GM19452 (cell line): ENCODE measurements at regions not wholly inside any gene's neighbourhood (a gene's known extent, or its start where the extent isn't known, plus 50 kb on each side); places are given as distances from the start of the nearest gene placed in this dataset.

Experiments used
- ATAC-seq: cut with Tn5 transposase; IDR thresholded peaks from one replicate; pipeline ENCODE4 v1.9.1; 2021; ENCODE audit not compliant: unreplicated experiment

DNA sequence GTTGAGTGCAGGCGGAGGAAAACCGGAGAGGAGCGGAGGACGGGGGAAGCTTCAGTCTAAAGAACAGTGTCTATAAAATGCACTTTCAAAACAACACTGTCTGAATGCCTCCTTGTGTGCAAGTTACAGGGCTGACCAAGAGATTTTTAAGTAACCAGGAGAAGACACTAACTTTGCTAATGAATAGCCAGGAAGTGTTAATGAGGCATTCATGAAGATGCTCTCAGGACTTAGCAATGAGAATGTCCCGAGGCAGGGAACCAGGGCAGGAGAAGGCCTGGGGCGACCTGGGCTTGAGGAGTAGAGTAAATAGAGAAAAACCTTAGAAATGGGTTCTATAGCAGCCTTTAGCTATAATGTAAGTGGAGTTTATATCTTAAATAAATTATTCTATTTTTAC lies 312.1 kb downstream of the SKIDA1 start:
- ATAC-seq = no peak

DNA sequence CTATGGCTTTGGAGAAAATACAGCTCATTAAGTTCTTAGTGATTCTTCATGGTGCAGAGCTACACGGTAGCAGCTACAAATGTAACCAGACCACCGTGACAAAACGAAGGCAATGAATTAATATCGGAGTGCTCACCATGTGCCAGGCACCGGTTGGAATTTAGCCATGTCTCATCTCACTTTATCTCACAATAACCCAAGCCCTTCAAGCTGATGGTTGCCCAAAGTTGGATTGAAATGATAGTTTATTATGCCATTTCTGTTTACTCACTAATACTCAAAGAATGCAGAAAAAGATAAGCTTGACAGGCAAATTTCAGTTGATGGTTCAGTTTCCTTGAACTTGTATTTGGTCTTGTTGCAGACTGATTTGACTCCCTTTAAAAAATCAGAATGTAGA lies 312.6 kb downstream of the SKIDA1 start:
- ATAC-seq = no peak

DNA sequence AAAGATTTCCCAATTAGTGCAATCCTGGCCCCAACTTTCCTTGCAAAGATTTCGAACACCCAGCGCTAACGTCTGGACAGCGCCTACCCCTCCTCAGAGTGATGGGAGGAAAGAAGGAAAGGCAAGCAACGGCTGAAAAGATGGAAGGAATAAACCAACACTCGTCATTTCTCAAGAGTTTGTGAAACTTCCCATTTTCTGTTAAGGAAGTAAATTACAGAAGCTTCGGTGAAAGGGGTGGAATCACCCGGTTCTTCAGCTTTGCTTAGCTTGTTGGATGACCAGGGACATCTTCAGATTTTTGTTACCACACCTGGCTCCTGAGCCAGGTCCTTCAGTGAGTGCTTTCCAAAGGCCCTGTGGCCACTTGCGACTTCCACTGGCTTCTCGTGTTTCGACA lies 313.1 kb downstream of the SKIDA1 start:
- no peak for ATAC-seq

DNA sequence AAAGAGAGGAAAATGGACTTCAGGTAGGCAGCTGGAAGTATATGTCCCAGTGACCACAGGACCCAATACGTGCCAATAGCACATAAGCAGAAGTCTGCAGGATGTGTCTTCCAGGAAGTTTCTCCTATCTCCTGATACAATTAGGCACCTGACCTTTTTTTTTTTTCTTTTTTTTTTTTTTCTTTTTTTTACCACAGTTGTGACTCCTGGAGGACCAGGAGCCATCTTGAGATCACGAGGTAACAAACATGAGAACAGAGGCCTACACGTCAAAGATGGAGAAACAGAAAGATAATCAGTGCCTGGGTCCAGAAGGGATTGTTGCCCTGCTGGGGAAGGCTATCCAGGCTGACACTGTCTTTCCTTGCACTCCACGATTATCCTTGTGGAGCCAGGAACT lies 312.4 kb upstream of the NEBL start:
- ATAC-seq = no peak

DNA sequence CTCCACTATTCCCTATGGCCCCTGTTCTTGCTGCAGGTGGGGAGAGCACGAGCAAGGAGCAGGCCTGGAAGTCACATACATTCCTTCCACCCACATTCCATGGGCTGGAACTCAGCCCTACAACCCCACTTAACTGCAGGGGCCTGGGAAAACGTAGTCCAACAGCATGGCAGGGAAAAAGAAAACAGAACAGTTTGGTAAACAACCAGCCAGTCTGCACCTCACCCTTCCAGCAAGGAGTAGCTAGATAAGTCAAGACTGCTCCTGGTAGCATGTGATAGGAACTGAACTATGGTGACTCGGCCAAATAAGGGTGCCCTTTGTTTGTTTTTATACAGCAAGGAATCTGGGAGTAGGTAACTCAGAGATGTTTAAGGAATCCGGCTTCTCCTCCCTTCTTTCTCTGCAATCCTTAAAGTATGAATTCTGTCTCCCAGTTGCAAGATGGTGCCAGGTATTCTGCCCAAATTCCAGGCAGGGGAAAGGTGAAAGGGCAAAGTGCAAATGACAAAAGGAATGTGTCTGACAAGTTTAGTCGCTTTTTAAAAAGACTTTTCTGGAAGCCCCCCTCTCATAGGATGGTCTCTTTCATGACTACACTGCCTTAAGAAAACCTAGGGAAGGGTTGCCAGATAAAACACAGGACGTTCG lies 311.7 kb upstream of the NEBL start:
- no peak for ATAC-seq

DNA sequence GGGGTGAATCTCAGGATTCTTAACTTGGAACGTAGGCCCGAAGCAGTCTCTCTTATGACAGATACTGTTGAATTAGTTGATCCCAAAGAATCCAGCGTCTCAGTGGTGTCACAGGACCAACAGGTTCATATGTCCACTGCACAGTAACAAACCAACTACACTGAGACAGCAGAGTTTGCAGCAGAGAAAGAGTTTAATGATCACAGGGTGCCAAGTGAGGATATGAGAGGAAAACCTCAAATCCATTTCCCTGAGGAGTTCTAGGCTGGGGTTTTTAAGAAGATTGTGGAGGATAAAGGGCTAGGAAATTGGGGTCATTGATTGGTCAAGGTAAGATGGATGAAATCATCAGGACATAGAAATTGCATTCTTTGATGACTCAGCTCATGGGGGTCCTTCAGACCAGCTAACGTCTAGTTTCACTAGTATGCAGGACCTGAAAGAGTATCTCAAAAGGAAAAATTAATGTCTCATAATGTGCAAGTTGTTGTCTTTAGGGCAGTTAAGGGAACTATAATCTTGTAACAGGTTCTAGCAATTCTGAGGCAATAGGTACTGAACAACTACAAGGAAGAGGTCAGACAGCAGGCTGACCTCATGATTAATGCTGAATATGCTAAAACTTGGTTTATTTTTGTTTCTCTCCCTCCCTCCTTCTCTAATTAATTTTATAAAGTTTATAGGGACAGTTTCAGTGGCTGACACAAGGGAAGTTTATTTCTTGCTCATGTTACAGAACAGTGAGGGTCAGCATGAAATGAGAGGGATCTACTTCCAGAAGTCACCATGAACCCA lies 310.9 kb upstream of the NEBL start:
- ATAC-seq = no peak

DNA sequence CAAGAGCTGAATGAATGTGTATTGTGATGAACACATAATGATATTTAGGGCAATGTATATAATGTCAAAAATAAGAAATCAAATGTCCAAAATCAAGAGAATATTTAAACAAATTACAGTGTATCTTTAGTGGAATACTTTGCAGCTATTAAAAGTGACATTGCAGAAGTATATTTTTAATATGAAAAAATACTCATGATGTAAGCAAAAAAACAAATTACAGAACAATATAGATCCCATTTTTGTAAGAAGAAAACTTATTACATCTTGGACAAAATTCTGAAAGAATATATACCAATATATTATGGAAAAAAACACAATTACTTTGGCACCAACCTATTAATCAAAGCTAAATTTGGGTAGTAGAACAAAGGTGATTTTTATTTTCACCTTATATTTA lies 308.2 kb upstream of the NEBL start:
- ATAC-seq = no peak

DNA sequence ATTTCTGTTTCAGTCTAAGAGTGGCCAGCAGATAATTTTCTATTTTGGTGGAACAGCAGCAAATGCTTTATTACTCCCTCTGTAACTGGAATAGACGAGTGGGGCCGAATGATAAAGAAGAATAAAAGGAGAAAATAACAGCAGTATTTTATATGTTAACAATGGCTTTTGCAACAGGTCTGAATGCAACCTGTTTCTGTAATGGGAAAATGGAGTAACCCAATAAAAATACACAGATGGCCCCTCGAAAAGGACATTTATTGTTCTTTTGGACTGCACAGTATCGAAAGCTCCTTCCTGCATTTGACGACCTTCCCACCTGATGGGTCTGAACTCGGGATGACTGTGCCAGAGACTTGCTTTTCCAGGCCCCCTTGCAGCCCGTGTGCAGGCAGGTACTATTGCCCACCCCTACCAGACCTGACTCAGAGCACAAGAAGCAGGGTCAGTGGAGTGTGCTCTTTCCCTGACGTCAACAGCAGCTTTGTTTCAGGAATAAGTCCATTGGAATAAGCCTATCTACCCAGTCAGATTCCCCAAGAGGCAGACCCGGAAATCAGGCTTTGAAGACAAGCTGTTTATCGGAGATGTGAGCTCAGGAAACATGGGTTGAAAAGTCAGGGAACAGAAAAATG lies 306.5 kb upstream of the NEBL start:
- ATAC-seq = no peak

DNA sequence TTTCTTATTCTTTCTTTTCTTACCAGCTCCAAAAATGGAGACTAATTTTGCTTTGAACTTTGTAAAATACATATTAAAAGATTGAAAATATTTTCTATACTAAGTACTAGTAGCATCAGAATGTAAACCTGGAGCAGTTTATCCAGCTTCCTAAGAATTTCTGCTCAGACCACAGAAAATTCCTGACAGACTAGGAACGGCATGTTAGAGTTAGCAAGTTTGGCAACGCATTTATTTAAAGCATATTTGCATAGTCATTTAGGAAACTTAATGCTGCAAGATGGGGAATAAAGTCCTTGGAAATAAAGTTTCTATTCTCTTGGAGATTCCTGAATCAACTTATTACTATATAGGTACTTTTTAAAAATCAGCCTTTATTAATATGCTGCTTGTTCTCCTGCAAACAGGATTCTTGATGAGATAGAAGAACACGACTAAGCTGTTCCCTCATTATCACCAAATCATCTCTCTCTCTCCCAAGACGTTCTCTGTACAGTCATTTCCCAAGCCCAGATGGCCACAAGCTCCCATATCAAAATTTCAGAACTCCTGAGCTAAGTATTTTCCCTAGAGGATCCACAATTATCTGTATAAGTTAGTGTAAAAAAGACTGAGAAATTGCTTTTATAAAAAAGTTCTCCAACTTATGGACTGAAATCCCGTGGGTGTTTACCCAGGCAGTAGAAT lies 305.8 kb upstream of the NEBL start:
- ATAC-seq = no peak

DNA sequence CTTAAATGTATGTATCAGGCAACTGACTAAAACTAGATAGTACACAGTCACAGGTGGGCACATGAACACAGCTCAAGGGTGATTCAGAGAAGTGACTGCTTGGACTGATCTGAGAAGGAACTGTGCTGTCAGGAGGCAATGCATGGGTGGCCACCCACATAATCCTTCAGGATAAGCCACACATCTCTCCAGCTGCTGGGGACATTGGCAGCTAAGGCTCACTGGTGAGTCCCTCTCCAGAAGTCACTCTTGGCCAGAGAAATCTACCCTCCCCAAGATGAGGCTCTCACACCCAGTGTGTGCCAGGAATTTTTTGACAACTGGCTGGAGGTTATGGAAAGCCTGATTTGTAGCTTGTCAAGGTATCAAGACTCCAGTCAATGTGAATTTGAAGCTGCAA lies 302.4 kb upstream of the NEBL start:
- ATAC-seq = no peak

DNA sequence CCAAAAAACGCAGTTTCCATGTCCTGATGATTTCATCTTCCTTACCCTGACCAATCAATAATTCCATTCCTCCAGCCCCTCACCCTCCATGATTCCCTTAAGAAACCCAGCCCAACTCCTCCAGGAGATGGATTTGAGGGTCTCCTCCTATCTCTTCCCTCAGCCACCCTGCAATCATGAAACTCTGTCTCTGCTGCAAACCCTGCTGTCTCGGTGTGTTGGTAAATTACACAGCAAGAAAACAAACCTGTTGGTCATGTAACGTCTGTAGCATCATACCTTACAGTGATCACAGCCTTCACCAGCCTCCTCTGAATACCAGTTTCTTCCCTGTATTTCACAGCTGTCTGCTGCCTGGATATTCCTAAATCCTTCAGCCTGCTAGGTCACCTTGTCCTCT lies 300.7 kb upstream of the NEBL start:
- no peak for ATAC-seq

DNA sequence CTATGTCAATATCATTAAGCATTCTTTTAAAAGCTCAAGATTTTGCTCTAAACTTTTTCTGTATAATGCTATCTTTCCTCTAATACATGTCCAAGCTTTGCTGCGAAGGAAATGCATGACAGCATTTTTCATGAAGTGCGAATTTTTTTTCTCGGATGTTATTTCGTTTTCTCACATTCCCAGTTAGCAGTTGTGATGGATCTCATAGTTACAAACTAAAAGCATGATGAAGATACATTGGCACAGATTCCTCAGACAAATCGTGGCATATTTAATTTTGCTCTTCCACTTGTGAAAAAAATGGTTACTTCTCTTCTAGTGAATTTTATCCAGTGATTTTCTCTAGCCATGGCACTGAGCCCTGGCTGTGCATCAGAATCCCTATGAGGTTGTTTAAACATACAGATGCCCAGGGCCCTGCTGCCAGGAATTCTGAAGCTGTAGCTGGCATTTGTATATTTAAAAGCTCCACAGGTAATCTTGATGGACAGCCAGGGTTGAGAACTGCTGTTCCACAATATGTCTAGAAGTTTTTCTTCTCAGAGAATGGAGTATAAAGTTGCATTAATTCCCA lies 299.8 kb upstream of the NEBL start:
- no peak for ATAC-seq

DNA sequence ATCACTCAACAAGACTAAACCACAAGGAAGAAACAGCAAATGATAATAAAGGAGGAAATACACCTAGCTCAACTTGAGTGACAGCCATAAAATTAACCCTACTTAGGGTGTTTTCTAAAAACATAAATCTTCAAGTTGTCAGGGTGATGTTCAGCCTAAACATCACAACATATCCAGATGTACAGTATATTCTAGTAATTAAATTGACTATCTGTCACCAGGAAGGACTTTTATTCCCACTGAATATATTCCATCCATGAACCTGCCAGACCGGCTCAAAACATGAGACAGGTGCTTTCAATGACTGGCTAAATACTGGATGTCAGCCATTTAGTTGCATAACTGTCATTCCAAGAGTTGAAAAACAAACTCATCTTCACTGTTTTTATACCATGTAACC lies 298.1 kb upstream of the NEBL start:
- no peak for ATAC-seq

DNA sequence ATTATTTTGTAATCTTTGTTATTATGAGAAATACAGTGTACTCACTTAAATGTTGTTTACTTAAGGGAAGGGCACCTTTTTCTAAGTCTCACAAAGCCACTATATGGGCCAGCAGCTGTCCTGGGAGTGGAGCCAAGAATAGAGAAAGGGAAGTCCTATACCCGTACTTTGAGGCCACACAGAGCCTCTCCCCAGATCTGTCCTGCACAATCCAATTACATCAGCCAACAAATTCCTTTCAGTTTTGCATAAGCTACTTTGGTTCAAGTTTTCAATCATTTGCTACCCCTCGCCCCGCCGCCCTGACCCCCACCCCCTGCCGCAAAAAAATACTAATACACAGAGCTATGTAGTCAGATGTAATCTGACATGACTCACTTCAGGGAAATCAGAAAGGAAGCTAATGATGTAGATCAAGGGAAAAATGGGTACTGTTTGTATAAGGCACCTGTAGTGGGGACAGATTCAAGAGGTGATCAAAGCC lies 297.4 kb upstream of the NEBL start:
- ATAC-seq = no peak

DNA sequence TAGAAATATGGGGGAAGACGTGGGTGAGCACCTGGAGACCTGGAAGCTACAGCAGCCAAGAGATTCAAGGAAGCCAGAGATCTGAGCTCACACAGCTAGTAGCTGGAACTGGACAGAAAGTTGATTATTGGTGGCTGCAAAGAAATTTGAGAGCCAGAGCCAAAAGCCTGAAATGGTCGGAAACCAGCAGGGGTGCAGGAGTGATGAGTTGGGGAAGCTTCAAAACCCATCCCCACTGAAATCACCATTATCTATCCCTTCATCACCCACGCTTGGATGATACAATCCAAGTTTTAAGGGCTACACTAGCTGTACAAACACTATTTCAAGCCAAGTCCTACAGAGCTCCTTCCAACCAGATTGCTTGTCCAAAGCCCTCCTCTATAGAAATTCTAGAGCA lies 296.1 kb upstream of the NEBL start:
- ATAC-seq = no peak

DNA sequence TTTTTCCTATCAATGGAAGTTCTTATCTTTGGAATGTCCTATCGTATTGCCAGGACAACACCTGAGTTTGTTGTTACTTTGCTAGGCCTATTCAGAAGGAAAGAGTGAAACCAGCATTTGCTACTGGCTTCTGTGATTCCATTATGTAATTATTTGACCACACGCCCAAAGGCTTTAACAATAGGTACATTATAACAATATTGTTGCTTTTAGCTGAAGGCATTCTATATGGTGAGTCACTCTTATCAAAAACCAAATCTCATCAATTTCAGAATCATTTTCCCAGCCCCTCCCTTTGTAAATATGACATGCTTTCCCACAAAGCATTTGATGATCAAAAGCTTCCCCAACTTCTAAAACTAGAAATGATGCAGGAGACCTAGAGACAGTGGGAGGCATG lies 294.4 kb upstream of the NEBL start:
- ATAC-seq = no peak

DNA sequence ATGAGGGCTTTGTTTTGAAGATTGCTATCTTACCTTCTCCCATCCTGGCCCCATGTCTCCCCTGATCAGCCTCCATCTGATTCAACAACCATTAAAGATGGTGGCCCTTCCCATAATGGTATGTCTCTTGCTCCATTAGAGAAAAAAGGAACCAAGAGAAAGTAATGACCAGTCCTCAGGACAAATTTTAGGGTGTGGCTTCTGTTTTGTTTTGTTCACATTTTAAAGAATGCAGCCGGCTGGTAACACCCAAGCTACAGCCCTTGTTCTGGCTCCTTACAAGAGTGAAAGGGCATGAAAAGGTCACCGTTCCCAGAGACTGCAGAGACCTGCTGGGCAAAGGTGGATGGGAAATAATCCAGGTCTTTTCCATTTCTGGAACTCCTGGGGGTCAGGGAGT lies 287.9 kb upstream of the NEBL start:
- ATAC-seq = no peak

DNA sequence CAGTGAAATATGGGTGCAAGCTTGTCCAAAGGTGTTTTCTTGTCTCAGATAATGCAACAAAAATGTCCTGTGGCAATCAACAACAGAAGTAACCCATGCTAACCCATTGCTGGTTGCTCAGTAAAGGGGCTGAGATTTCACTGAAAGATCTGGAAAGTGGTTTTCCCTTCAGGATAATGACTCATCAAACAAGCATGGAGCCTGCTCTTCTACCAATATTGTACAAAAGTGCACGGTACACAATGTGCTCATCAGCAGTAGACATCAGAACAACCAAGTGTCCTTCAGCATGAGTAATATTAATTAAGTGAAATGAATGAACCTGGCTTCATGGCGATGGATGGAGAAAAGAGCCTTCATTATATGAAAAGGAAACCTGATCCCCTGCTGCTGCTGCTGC lies 287.1 kb upstream of the NEBL start:
- ATAC-seq = no peak

DNA sequence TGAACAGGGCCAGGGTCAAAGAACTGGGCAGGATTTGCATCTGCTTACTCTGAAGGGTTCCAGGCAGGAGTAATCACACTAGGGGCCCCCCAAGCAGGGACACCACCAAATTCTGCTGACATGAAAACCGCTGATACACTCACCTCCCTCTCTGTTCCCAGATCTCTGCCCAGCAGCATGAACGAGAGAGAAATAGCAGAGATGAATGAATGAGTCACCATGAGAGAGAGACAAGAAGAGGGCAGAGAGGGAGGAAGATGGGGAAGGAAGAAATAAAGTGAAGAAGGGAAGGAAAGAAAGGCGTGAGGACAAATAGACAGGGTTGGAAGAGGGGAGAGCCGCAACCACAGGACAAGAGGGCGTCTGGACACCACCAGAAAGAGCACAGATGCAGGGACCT lies 285.9 kb upstream of the NEBL start:
- no peak for ATAC-seq

DNA sequence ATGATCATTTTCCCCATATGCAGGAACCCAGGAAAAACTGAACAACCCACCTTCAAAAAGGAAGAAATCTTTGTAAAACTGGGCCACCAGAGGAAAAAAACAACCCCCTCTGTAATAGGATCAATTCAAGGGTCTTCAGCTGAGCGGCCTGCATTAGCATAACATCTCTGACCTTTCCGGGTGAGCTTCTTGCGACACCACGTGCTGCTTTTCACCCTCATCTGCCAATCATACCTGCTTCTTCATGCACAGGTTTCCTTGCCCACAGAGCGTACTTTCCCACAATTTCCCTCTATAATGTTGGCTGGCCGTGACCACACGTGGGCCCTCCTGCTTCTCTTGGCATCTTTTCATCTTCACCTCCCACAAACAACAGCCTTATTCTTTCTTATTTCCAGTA lies 284.3 kb upstream of the NEBL start:
- ATAC-seq = no peak

DNA sequence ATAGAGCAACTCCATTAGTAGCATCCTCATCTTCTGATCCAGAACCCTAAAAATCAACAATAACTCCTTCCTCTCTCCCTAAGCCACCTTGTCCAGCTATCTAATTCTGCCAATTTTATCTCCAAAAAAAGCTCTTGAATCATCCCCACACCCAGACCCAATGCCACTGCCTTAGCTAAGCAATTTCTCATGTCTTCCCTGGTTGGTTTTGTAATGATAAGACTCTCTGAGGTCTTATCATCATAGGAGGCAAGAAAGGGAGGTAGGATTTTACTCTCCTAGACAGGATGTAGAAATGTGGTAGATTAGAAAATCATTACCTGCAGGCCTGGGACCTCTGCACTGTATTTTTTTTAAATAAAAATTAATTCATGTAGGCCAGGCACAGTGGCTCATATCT lies 283.5 kb upstream of the NEBL start:
- no peak for ATAC-seq
